ENCODE measurements at regions not wholly inside any gene's neighbourhood (a gene's known extent, or its start where the extent isn't known, plus 50 kb on each side); places are given as distances from the start of the nearest gene placed in this dataset.

DNA sequence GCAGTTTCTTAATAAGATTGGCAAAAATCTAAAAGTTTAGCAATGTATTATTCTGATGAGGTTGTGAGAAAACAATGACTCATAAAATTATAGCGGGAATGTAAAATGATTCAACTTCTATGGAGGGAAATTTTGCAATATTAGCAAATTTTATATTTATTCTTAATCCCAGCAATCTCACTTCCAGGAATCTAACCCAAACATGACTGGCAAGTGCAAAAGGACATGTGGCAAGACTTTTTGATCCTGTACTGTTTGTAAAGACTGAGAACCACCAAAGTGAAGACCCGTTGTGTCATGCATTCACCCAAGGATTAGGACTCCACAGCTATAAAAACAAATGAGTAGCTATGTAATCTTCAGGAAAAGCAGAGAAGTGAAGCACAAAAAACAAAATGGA lies 234.8 kb upstream of the KYNU start:
- Histone ChIP-seq H3K9ac (no peak overlapping the region), H2AFZ (ENCODE audit: low read depth) (no peak overlapping the region), H3K36me3 (replicated peaks in 1 of 2; ENCODE audit: control insufficient read depth in 1 of 2, insufficient read depth in 2 of 2, low read length in 1 of 2) (no peaks in the 10 kb centered on the region), H3K4me3 (ENCODE audit: low read depth in 2 of 2, low read length in 1 of 2) (no peak overlapping the region), H3K9me2 (no peaks in the 10 kb centered on the region), H3K4me2 (no peak overlapping the region), H3K27me3 (ENCODE audit: insufficient read depth) (no peaks in the 10 kb centered on the region), H3K9me3 (0 out of 2 replicates have a peak, but pooled peaks cover 4% of the 10 kb centered on the region), H3K4me1 (ENCODE audit: control insufficient read depth in 1 of 2, insufficient read depth in 2 of 2, low read depth in 1 of 2, low read length in 1 of 2) (no peaks in the 10 kb centered on the region), H3F3A (replicated peaks; ENCODE audit: insufficient read depth) (no peaks in the 10 kb centered on the region), H3K79me2 (ENCODE audit: insufficient read depth) (no peaks in the 10 kb centered on the region), H4K20me1 (ENCODE audit: insufficient read depth) (no peaks in the 10 kb centered on the region), H3K27ac (ENCODE audit: low read depth in 2 of 2, low read length in 1 of 2) (no peak overlapping the region)
- TF ChIP-seq EZH2phosphoT487 (IDR thresholded peaks at IDR 0.05; ENCODE audit: borderline replicate concordance, low read depth) = no peak
- TF ChIP-seq FOSL2 (IDR thresholded peaks at IDR 0.05; ENCODE audit: borderline replicate concordance, low read depth) = no peak
- TF ChIP-seq IRF3 (IDR thresholded peaks at IDR 0.05; ENCODE audit: low read depth, low read length) = no peak
- no peak for TF ChIP-seq FOXJ3 (CRISPR knock-in tag; IDR thresholded peaks at IDR 0.05)
- TF ChIP-seq TCF12 (IDR thresholded peaks at IDR 0.05) = no peak
- TF ChIP-seq PBX3 (IDR thresholded peaks at IDR 0.05) = no peak
- TF ChIP-seq TAF1 (IDR thresholded peaks at IDR 0.05; ENCODE audit: borderline replicate concordance, low read depth, low read length) = no peak
- no peak for TF ChIP-seq MXI1 (IDR thresholded peaks at IDR 0.05; ENCODE audit: low read depth, low read length)
- TF ChIP-seq, protein P1, sequence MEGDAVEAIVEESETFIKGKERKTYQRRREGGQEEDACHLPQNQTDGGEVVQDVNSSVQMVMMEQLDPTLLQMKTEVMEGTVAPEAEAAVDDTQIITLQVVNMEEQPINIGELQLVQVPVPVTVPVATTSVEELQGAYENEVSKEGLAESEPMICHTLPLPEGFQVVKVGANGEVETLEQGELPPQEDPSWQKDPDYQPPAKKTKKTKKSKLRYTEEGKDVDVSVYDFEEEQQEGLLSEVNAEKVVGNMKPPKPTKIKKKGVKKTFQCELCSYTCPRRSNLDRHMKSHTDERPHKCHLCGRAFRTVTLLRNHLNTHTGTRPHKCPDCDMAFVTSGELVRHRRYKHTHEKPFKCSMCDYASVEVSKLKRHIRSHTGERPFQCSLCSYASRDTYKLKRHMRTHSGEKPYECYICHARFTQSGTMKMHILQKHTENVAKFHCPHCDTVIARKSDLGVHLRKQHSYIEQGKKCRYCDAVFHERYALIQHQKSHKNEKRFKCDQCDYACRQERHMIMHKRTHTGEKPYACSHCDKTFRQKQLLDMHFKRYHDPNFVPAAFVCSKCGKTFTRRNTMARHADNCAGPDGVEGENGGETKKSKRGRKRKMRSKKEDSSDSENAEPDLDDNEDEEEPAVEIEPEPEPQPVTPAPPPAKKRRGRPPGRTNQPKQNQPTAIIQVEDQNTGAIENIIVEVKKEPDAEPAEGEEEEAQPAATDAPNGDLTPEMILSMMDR (IDR thresholded peaks at IDR 0.05) = no peak
- DNase-seq = no peak
- ChIA-PET POLR2A (no interaction called here), CTCF (no interaction called here)
- 66% methylated on average over 2 of the region's 2 CpGs for WGBS (ENCODE audit: low lambda C conversion rate)

GRCh38 chr2:142629193-142629592 lies 248.3 kb upstream of the KYNU start:
- ChIA-PET CTCF (no interaction called here), POLR2A (no interaction called here)
- Histone ChIP-seq H3K9me3 (no peaks in the 10 kb centered on the region), H2AFZ (ENCODE audit: low read depth) (no peak overlapping the region), H3K79me2 (ENCODE audit: insufficient read depth) (no peaks in the 10 kb centered on the region), H3K4me2 (no peak overlapping the region), H3F3A (replicated peaks; ENCODE audit: insufficient read depth) (no peaks in the 10 kb centered on the region), H3K9ac (no peak overlapping the region), H3K27ac (ENCODE audit: low read depth in 2 of 2, low read length in 1 of 2) (no peak overlapping the region), H3K4me1 (ENCODE audit: control insufficient read depth in 1 of 2, insufficient read depth in 2 of 2, low read depth in 1 of 2, low read length in 1 of 2) (no peaks in the 10 kb centered on the region; a peak in 1 of 4 replicates), H3K9me2 (no peaks in the 10 kb centered on the region), H3K4me3 (ENCODE audit: low read depth in 2 of 2, low read length in 1 of 2) (no peak overlapping the region), H4K20me1 (ENCODE audit: insufficient read depth) (no peaks in the 10 kb centered on the region), H3K27me3 (ENCODE audit: insufficient read depth) (no peaks in the 10 kb centered on the region), H3K36me3 (replicated peaks in 1 of 2; ENCODE audit: control insufficient read depth in 1 of 2, insufficient read depth in 2 of 2, low read length in 1 of 2) (no peaks in the 10 kb centered on the region)
- 13% methylated on average over 1 of the region's 1 CpG for WGBS (ENCODE audit: low lambda C conversion rate)
- DNase-seq = no peak
- TF ChIP-seq, protein P2, sequence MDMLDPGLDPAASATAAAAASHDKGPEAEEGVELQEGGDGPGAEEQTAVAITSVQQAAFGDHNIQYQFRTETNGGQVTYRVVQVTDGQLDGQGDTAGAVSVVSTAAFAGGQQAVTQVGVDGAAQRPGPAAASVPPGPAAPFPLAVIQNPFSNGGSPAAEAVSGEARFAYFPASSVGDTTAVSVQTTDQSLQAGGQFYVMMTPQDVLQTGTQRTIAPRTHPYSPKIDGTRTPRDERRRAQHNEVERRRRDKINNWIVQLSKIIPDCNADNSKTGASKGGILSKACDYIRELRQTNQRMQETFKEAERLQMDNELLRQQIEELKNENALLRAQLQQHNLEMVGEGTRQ (IDR thresholded peaks at IDR 0.05; ENCODE audit: borderline replicate concordance, low read depth, low read length) = no peak
- TF ChIP-seq TCF12 (IDR thresholded peaks at IDR 0.05) (no peak), JUND (IDR thresholded peaks at IDR 0.05) (no peak), POLR2AphosphoS5 (IDR thresholded peaks at IDR 0.05; ENCODE audit: low read depth, low read length) (no peak), ZBTB33 (IDR thresholded peaks at IDR 0.05; ENCODE audit: borderline replicate concordance, low read depth) (no peak), RFX5 (IDR thresholded peaks at IDR 0.05; ENCODE audit: low read length) (no peak), GATA2 (CRISPR knock-in tag; IDR thresholded peaks at IDR 0.05) (no peak), CHD2 (IDR thresholded peaks at IDR 0.05; ENCODE audit: low read length, partially characterized antibody) (no peak)
- TF ChIP-seq, protein P1 (IDR thresholded peaks at IDR 0.05) = no peak
